OCI-LY1 (cell line): ENCODE measurements at regions not wholly inside any gene's neighbourhood (a gene's known extent, or its start where the extent isn't known, plus 50 kb on each side); places are given as distances from the start of the nearest gene placed in this dataset.

Experiments
- EZH2 ChIP-seq: fragments of 200-600 bp; sonication (generic), shearing (Covaris generic); IDR thresholded peaks from 2 replicates; pipeline ENCODE4 v1.8.0; 2017; ENCODE audit warnings: borderline replicate concordance, mixed run types, mild to moderate bottlenecking, antibody characterized with exemption, low read length, moderate library complexity, mixed read lengths
- TF ChIP-seq, protein P1 (sequence below): fragments of 200-600 bp; sonication (generic), shearing (Covaris generic); IDR thresholded peaks from 2 replicates; pipeline ENCODE4 v1.5.1; 2017; ENCODE audit warnings: mild to moderate bottlenecking, antibody characterized with exemption, low read length, moderate library complexity, mixed read lengths

DNA sequence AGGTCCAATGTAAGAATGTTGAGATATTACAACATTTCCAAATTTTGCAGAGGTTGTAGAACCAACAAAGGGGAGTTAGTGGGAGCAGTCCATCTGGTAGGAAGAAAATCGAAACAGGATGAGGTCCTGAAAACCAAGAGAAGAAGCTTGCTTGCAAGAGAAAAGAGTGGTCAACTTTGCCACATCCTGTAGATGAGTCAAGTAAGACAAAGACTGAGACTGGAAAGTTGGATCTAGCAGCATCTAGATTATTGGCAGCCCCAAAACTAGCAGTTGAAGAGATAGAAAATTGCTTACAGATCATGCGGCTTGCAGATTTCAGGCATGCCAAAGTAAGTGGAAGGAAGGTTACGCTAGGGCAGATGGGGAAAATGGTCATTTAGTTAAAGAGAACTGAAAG, 378.9 kb downstream of the GRB14 start:
- TF ChIP-seq, protein P1, sequence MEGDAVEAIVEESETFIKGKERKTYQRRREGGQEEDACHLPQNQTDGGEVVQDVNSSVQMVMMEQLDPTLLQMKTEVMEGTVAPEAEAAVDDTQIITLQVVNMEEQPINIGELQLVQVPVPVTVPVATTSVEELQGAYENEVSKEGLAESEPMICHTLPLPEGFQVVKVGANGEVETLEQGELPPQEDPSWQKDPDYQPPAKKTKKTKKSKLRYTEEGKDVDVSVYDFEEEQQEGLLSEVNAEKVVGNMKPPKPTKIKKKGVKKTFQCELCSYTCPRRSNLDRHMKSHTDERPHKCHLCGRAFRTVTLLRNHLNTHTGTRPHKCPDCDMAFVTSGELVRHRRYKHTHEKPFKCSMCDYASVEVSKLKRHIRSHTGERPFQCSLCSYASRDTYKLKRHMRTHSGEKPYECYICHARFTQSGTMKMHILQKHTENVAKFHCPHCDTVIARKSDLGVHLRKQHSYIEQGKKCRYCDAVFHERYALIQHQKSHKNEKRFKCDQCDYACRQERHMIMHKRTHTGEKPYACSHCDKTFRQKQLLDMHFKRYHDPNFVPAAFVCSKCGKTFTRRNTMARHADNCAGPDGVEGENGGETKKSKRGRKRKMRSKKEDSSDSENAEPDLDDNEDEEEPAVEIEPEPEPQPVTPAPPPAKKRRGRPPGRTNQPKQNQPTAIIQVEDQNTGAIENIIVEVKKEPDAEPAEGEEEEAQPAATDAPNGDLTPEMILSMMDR = no peak
- TF ChIP-seq EZH2 = no peak
